SJCRH30 (cell line): ENCODE measurements at regions not wholly inside any gene's neighbourhood (a gene's known extent, or its start where the extent isn't known, plus 50 kb on each side); places are given as distances from the start of the nearest gene placed in this dataset.
"Not testable (repeated sequence)": the region's sequence is repeated elsewhere in the genome, so short reads cannot be mapped to it uniquely, and the experiment has no call there.

Experiments used
- DNase-seq, 2 experiments: peaks; one replicate each; pipeline ENCODE4 v3.0.0-alpha.2; 2015 to 2020
- H3K27ac ChIP-seq: fragments of 250-450 bp; sonication (Bioruptor Pico); 2 replicates; pipeline ENCODE4 v1.5.1; 2020; ENCODE audit warnings: mild to moderate bottlenecking, moderate library complexity
- H3K27me3 ChIP-seq: fragments of 250-450 bp; sonication (Bioruptor Pico); 2 replicates; pipeline ENCODE4 v1.5.1; 2020; ENCODE audit warnings: mild to moderate bottlenecking, moderate library complexity
- H3K36me3 ChIP-seq: fragments of 250-450 bp; sonication (Bioruptor Pico); 2 replicates; pipeline ENCODE4 v1.5.1; 2020; ENCODE audit warnings: mild to moderate bottlenecking, moderate library complexity
- H3K4me1 ChIP-seq: fragments of 250-450 bp; sonication (Bioruptor Pico); 2 replicates; pipeline ENCODE4 v1.5.1; 2020; ENCODE audit warnings: mild to moderate bottlenecking, moderate library complexity
- H3K4me3 ChIP-seq: fragments of 250-450 bp; sonication (Bioruptor Pico); 2 replicates; pipeline ENCODE4 v1.5.1; 2020; ENCODE audit warnings: mild to moderate bottlenecking, moderate library complexity
- H3K9me3 ChIP-seq: fragments of 250-450 bp; sonication (Bioruptor Pico); replicated peaks from 2 replicates; pipeline ENCODE4 v1.5.1; 2020; ENCODE audit warnings: mild to moderate bottlenecking, moderate library complexity

GRCh38 chr7:19362099-19362498, 216.9 kb upstream of the FERD3L start:
- no peak overlapping the region for H3K27ac ChIP-seq
- H3K9me3 ChIP-seq, result no peaks in the 10 kb centered on the region
- H3K36me3 ChIP-seq, result no peaks in the 10 kb centered on the region
- no peaks in the 10 kb centered on the region for H3K4me1 ChIP-seq
- no peak overlapping the region for H3K4me3 ChIP-seq
- H3K27me3 ChIP-seq, result peaks cover 5% of the 10 kb centered on the region; the same call in 1 of the 2 replicates
- DNase-seq, result no peak

GRCh38 chr7:19353180-19353579, 208.0 kb upstream of the FERD3L start:
- Histone ChIP-seq H3K36me3 (no peaks in the 10 kb centered on the region), H3K27ac (no peak overlapping the region), H3K27me3 (no peaks in the 10 kb centered on the region), H3K4me3 (no peak overlapping the region), H3K4me1 (no peaks in the 10 kb centered on the region), H3K9me3 (no peaks in the 10 kb centered on the region)
- DNase-seq, result no peak

GRCh38 chr7:19352305-19352695, 207.1 kb upstream of the FERD3L start:
- no peaks in the 10 kb centered on the region for H3K36me3 ChIP-seq
- no peaks in the 10 kb centered on the region for H3K27me3 ChIP-seq
- no peak overlapping the region for H3K4me3 ChIP-seq
- no peak overlapping the region for H3K27ac ChIP-seq
- H3K9me3 ChIP-seq, result no peaks in the 10 kb centered on the region
- DNase-seq, result no peak
- H3K4me1 ChIP-seq, result no peaks in the 10 kb centered on the region

GRCh38 chr7:19351341-19352304, 206.4 kb upstream of the FERD3L start:
- Histone ChIP-seq H3K36me3 (no peaks in the 10 kb centered on the region), H3K4me3 (no peak overlapping the region), H3K27me3 (no peaks in the 10 kb centered on the region), H3K27ac (no peak overlapping the region), H3K4me1 (no peaks in the 10 kb centered on the region), H3K9me3 (no peaks in the 10 kb centered on the region)
- DNase-seq, result no peak

GRCh38 chr7:19339512-19339911, 194.3 kb upstream of the FERD3L start:
- no peak overlapping the region for H3K27ac ChIP-seq

DNA sequence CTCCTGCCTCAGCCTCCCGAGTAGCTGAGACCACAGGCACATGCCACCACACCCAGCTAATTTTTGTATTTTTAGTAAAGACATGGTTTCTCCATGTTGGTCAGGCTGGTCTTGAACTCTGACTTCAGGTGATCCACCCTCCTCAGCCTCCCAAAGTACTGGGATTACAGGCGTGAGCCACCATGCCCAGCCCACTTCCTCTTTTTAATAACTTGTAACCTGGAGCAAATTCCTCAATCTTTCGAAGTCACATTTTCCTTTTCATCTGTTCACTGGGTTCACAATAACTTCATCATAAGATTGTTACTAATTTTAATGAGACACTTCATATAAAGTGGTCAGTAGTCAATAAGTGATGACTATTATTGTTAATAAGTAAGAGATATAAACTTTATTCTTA, 193.3 kb upstream of the FERD3L start:
- H3K27ac ChIP-seq, DNase-seq, H3K36me3 ChIP-seq, H3K27me3 ChIP-seq, H3K4me1 ChIP-seq, H3K4me3 ChIP-seq, H3K9me3 ChIP-seq: not testable (repeated sequence)

More at GRCh38 chr7:19339512-19339911, 194.3 kb upstream of the FERD3L start:
- no peak overlapping the region for H3K4me3 ChIP-seq
- no peaks in the 10 kb centered on the region for H3K27me3 ChIP-seq
- no peaks in the 10 kb centered on the region for H3K36me3 ChIP-seq
- no peak for DNase-seq
- no peaks in the 10 kb centered on the region for H3K9me3 ChIP-seq
- no peaks in the 10 kb centered on the region for H3K4me1 ChIP-seq

DNA sequence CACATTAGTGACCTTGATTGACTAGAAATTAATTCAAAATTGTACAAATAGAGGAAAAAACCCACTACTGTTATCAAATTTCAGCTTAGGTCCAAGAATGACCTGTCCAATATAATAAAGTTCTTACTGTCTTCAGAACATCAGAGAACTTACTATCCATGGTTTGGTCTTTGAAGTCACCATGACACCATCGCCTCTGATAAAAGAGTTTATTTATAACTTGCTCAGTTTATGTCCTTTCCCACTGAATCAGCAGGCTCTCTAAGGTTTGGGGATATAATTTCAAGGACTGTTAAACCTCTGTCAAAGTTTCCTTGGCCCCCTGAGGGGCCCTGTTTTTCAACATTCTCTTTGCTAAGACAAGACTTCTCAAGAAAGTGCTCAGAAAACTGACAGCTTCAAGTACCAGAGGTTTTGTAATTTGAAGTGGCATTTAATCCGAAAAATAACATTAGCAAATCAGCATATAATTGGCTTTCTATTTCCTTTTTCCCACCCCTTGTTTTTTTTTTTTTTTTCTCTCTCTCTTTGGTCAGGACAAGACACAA, 191.7 kb upstream of the FERD3L start:
- Histone ChIP-seq H3K4me1 (no peaks in the 10 kb centered on the region), H3K4me3 (no peak overlapping the region), H3K36me3 (no peaks in the 10 kb centered on the region), H3K27me3 (no peaks in the 10 kb centered on the region), H3K27ac (no peak overlapping the region), H3K9me3 (no peaks in the 10 kb centered on the region)
- DNase-seq, result no peak

DNA sequence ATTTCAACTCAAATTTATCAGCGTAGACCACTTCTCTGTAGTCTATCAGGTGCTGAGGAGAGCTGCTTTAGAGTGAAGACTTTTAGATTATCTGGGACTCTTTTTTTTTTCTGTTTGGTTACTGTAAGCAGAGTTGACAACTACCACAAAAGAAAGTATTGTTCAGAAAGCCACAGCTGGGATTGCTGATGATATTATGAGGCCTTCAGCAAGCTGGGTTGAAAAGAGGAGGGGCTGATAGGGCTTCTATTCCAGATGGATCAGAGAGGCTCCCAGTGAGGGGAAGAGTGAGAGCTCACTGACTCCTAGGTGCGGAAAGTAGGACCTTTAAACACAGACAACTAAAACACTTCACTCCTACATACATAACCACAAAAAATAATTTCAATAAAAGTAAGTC, 188.5 kb upstream of the FERD3L start:
- no peak overlapping the region for H3K27ac ChIP-seq
- H3K4me3 ChIP-seq, result no peak overlapping the region
- H3K36me3 ChIP-seq, result no peaks in the 10 kb centered on the region
- H3K4me1 ChIP-seq, result no peaks in the 10 kb centered on the region
- DNase-seq, result peak in 1 of 2 experiments; percentile 39
- H3K9me3 ChIP-seq, result no peaks in the 10 kb centered on the region
- no peaks in the 10 kb centered on the region for H3K27me3 ChIP-seq

DNA sequence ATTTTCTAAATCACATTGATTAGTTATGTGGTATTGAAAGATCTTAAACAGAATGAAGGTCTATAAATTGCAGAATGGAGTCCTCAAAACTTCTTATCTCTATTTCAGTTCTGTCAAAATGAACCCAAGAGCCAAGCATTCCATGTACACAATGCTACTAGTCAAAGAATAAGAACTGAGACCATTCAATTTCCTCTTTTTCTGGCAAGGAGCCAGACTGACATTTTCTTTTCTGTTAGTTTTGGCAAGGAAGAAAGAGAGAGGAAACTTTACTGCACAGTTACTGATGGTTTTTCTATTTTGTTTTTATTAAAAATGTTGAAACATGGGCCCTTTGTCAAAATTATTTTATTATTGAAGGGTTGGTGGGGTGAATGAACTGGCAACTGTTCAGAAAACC, 181.8 kb upstream of the FERD3L start:
- no peaks in the 10 kb centered on the region for H3K36me3 ChIP-seq
- H3K9me3 ChIP-seq, result no peaks in the 10 kb centered on the region
- no peaks in the 10 kb centered on the region for H3K4me1 ChIP-seq
- H3K27ac ChIP-seq, result no peak overlapping the region
- DNase-seq, result peak in 1 of 2 experiments; percentile 52
- H3K27me3 ChIP-seq, result no peaks in the 10 kb centered on the region
- no peak overlapping the region for H3K4me3 ChIP-seq

DNA sequence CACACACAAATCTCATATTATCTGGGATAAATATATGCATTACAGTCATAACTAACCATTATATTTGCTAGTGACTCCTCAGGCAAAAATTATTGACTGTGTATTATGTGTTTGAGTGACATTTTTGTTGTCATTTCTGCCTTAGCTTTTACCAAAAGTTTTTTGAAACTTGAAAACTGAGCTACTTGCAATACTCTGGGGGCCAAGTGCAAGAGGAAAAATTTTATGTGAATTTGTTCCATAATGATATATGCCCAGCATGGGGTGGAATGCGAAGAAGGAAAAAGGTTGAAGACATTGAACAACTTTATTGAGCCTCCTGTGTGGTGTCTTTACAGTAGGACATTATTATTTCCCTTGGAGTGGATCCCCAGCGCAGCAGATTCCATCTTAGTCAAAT, 176.8 kb upstream of the FERD3L start:
- DNase-seq, result peak in 1 of 2 experiments; percentile 9
- H3K4me1 ChIP-seq, result peaks cover 4% of the 10 kb centered on the region; the same call in 1 of the 2 replicates
- no peaks in the 10 kb centered on the region for H3K27me3 ChIP-seq
- H3K9me3 ChIP-seq, result no peaks in the 10 kb centered on the region
- H3K4me3 ChIP-seq, result no peak overlapping the region
- H3K27ac ChIP-seq, result no peak overlapping the region
- no peaks in the 10 kb centered on the region for H3K36me3 ChIP-seq

DNA sequence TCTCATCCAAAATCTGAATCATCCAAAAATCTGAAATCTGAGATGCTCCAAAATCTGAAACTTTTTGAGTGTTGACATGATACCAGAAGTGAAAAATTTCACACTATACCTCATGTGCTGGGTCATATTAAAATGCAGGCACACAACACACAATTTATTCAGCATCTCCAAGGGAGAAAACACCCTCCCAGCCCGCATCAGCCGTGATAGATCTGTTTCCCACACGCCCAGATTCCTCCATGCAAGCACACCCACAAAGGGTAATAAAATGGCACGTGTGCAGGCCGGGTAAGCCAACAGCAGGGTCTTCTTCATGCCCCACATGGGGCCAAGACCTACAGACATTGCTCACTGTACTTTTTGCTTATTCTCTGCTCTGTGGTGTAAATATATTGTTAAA, 173.1 kb upstream of the FERD3L start:
- no peaks in the 10 kb centered on the region for H3K27me3 ChIP-seq
- H3K4me3 ChIP-seq, result no peak overlapping the region
- peaks cover 4% of the 10 kb centered on the region; the same call in 1 of the 2 replicates for H3K4me1 ChIP-seq
- H3K9me3 ChIP-seq, result no peaks in the 10 kb centered on the region
- no peaks in the 10 kb centered on the region for H3K36me3 ChIP-seq
- no peak overlapping the region for H3K27ac ChIP-seq
- DNase-seq, result no peak

DNA sequence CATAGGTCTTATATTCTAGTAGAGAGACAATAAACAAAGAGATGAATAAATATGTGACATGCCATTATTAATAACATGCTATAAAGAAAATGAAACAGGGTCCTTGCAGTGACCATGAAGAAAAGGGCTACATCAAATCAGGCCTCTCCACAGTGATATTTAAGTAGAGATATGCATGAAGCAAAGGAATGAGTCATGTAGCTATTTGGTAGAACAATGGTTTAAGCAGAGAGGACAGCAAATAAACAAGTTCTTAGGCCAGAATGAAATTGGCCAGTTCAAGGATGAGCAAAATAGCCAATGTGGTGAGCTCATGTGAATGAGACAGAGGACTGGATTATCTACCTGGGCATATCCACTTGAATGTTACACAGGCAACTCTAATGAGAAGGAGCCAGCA, 172.2 kb upstream of the FERD3L start:
- H3K4me1 ChIP-seq, result peaks cover 4% of the 10 kb centered on the region; the same call in 1 of the 2 replicates
- H3K4me3 ChIP-seq, result no peak overlapping the region
- H3K9me3 ChIP-seq, result no peaks in the 10 kb centered on the region
- H3K27ac ChIP-seq, result no peak overlapping the region
- H3K36me3 ChIP-seq, result no peaks in the 10 kb centered on the region
- no peaks in the 10 kb centered on the region for H3K27me3 ChIP-seq
- DNase-seq, result no peak

GRCh38 chr7:19312416-19312815, 167.2 kb upstream of the FERD3L start:
- H3K27ac ChIP-seq, result no peak overlapping the region
- H3K4me1 ChIP-seq, result no peaks in the 10 kb centered on the region
- no peaks in the 10 kb centered on the region for H3K9me3 ChIP-seq
- H3K36me3 ChIP-seq, result no peaks in the 10 kb centered on the region
- no peak for DNase-seq
- no peak overlapping the region for H3K4me3 ChIP-seq
- 0 out of 2 replicates have a peak, but pooled peaks cover 5% of the 10 kb centered on the region for H3K27me3 ChIP-seq

DNA sequence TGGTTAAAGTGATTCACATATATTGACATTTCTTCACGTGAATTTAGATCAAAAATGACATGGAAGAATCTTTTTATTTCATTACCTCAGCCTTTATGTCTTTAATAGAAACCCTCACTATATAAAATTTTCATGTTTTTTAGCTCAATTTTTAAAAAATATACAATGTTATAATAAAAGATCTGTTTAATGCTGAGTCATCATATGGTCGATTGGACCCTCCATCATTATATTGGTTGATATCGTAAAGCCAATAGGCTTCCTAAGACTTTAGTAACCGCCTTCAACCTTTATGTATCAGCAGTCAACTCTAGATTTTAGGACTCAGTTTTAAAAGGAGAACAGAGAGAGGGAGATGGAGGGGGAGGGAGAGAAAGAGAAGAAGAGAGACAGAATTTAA, 162.3 kb upstream of the FERD3L start:
- no peaks in the 10 kb centered on the region for H3K4me1 ChIP-seq
- no peaks in the 10 kb centered on the region for H3K36me3 ChIP-seq
- H3K27me3 ChIP-seq, result 0 out of 2 replicates have a peak, but pooled peaks cover 5% of the 10 kb centered on the region
- no peak overlapping the region for H3K4me3 ChIP-seq
- H3K27ac ChIP-seq, result no peak overlapping the region
- no peaks in the 10 kb centered on the region for H3K9me3 ChIP-seq
- DNase-seq, result no peak

DNA sequence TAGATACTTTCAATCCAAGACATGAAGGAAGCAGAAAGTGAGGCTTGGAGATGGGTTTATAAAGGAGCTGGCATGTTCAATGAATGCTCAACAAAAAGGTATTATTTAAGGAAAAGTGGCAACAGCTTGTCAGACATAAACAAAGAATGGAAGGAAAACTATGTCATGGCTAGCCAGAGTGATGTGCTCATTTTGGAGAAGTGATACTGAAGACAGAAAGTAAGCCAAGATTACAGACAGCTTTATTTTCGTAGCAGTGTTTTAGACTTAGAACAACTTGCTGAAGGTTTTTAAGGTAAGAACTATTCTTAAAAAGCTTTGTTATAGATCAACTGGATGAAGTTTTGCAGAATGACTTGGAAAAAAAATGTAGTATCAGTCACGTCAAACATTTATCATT, 160.5 kb upstream of the FERD3L start:
- no peaks in the 10 kb centered on the region for H3K27me3 ChIP-seq
- DNase-seq, result no peak
- H3K36me3 ChIP-seq, result no peaks in the 10 kb centered on the region
- H3K4me3 ChIP-seq, result no peak overlapping the region
- H3K27ac ChIP-seq, result no peak overlapping the region
- no peaks in the 10 kb centered on the region for H3K4me1 ChIP-seq
- H3K9me3 ChIP-seq, result no peaks in the 10 kb centered on the region
